Smooth muscle cell (in vitro differentiated cells): ENCODE measurements at regions not wholly inside any gene's neighbourhood (a gene's known extent, or its start where the extent isn't known, plus 50 kb on each side); places are given as distances from the start of the nearest gene placed in this dataset.

Source experiments
- DNase-seq: peaks from one replicate; lab custom pipeline; 2025; ENCODE audit not compliant: unreplicated experiment; lab: John Stamatoyannopoulos, UW
- H2AFZ ChIP-seq: fragments of 200-600 bp; sonication (generic); 2 replicates; pipeline ENCODE4 v1.6.0; 2016; ENCODE audit warnings: antibody characterized with exemption, low read depth, mild to moderate bottlenecking
- H3F3A ChIP-seq: fragments of 200-600 bp; sonication (generic); 2 replicates; pipeline ENCODE4 v1.6.0; 2017; ENCODE audit warnings: antibody characterized with exemption, low read depth
- H3K27ac ChIP-seq: fragments of 200-600 bp; sonication (generic); 2 replicates; pipeline ENCODE4 v1.5.1; 2016; ENCODE audit warnings: low read depth, mild to moderate bottlenecking
- H3K27me3 ChIP-seq: fragments of 200-600 bp; sonication (generic); 2 replicates; pipeline ENCODE4 v1.6.1; 2016; ENCODE audit warnings: low read depth, mild to moderate bottlenecking
- H3K36me3 ChIP-seq: fragments of 200-600 bp; sonication (generic); 2 replicates; pipeline ENCODE4 v1.5.1; 2016; ENCODE audit warnings: low read depth
- H3K4me1 ChIP-seq: fragments of 200-600 bp; sonication (generic); 2 replicates; pipeline ENCODE4 v1.5.1; 2016; ENCODE audit warnings: low read depth
- H3K4me2 ChIP-seq: fragments of 200-600 bp; sonication (generic); 2 replicates; pipeline ENCODE4 v1.6.0; 2016; ENCODE audit warnings: mild to moderate bottlenecking
- H3K4me3 ChIP-seq: fragments of 200-600 bp; sonication (generic); 2 replicates; pipeline ENCODE4 v1.5.1; 2016; ENCODE audit warnings: mild to moderate bottlenecking
- H3K79me2 ChIP-seq: fragments of 200-600 bp; sonication (generic); 2 replicates; pipeline ENCODE4 v1.6.0; 2016; ENCODE audit warnings: low read depth, mild to moderate bottlenecking
- H3K9ac ChIP-seq: fragments of 200-600 bp; sonication (generic); 2 replicates; pipeline ENCODE4 v1.6.0; 2016; ENCODE audit warnings: low read depth
- H3K9me3 ChIP-seq: fragments of 200-600 bp; sonication (generic); replicated peaks from 2 replicates; pipeline ENCODE4 v1.5.1; 2016; ENCODE audit warnings: low read depth
- H4K20me1 ChIP-seq: fragments of 200-600 bp; sonication (generic); 2 replicates; pipeline ENCODE4 v1.6.0; 2016; ENCODE audit warnings: low read depth
- CTCF ChIP-seq: fragments of 200-600 bp; sonication (generic); IDR thresholded peaks from 2 replicates; pipeline ENCODE4 v1.5.1; 2017; ENCODE audit warnings: borderline replicate concordance, mild to moderate bottlenecking, antibody characterized with exemption; ENCODE audit not compliant: insufficient read depth, poor library complexity, severe bottlenecking
- WGBS: methylation state at CpG from one replicate; pipeline ENCODE4 v1.1.7; 2016; ENCODE audit warnings: low lambda C conversion rate; 5-methylcytosine and 5-hydroxymethylcytosine counted together

DNA sequence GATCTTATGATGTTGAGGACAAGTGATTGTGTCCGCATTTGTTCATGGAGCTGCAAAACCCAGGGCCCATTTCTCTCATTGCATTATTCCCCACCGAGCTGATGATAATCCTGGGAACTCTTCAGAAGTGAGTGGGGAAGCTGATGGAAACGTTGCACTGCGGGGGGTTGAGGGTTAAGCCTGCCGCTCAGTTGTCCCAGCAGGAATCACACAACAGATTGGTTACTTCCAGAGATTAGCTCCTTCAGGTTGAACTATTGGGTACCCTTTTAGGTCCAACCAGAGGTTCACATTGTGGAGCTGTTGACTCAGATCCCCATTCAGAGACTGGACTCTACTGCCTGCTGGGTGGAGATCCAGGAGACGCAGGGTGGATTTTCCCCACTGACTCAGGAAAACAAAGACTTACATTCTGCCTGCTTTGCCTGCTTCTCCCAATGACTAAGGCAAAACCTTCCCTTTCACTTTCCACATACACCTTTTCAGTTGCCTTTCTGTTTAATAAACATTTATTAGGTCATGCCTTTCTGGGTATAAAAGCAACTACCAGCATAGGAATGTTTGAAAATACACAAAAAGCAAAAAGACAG is 286.4 kb downstream of the TXNL1 start:
- H3K27ac ChIP-seq, result no peak overlapping the region
- TF ChIP-seq CTCF, result no peak
- 71% methylated on average over 6 of the region's 6 CpGs for WGBS

GRCh38 chr18:56337507-56337906 is 300.9 kb downstream of the TXNL1 start:
- no peak overlapping the region for H2AFZ ChIP-seq
- no peaks in the 10 kb centered on the region for H3K79me2 ChIP-seq
- no peak for DNase-seq
- no peaks in the 10 kb centered on the region for H3F3A ChIP-seq
- H3K27ac ChIP-seq, result no peak overlapping the region
- H3K4me3 ChIP-seq, result no peak overlapping the region
- no peaks in the 10 kb centered on the region for H3K27me3 ChIP-seq
- H3K4me2 ChIP-seq, result no peak overlapping the region
- TF ChIP-seq CTCF, result no peak
- no peaks in the 10 kb centered on the region for H3K4me1 ChIP-seq
- no peak overlapping the region for H3K9ac ChIP-seq
- 90% methylated on average over 4 of the region's 4 CpGs for WGBS
- H3K9me3 ChIP-seq, result no peaks in the 10 kb centered on the region
- no peaks in the 10 kb centered on the region for H3K36me3 ChIP-seq
- H4K20me1 ChIP-seq, result no peaks in the 10 kb centered on the region

More for the DNA sequence above, 286.4 kb downstream of the TXNL1 start:
- Histone ChIP-seq H3K36me3 (no peaks in the 10 kb centered on the region), H2AFZ (no peak overlapping the region), H3K27me3 (no peaks in the 10 kb centered on the region), H3F3A (no peaks in the 10 kb centered on the region), H3K4me1 (peaks cover 6% of the 10 kb centered on the region), H3K79me2 (no peaks in the 10 kb centered on the region), H3K9me3 (no peaks in the 10 kb centered on the region), H4K20me1 (no peaks in the 10 kb centered on the region), H3K9ac (no peak overlapping the region), H3K4me3 (no peak overlapping the region), H3K4me2 (no peak overlapping the region)
- DNase-seq, result no peak

DNA sequence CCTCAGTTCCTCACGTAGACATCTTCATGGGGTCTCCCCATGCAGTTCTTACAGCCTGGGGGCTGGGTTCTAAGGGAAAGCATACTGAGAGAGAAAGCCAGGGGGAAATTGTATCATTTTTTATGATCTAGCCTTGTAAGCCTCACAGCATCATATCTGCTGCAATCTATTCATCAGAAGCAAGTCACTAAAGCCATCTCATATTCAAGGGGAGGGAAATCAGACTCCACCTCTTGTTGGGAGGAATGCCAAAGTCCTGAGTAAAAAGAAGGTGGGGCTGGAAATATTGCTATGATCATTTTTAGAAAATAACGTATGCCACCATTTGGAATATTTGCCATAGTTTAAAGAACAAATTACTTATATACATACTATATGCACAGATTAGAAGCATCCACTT is 304.6 kb downstream of the TXNL1 start:
- H3K9me3 ChIP-seq, result no peaks in the 10 kb centered on the region
- no peaks in the 10 kb centered on the region for H3F3A ChIP-seq
- H3K4me2 ChIP-seq, result no peak overlapping the region
- no peaks in the 10 kb centered on the region for H3K4me1 ChIP-seq
- H2AFZ ChIP-seq, result no peak overlapping the region
- H3K27me3 ChIP-seq, result no peaks in the 10 kb centered on the region
- H3K9ac ChIP-seq, result no peak overlapping the region
- no peak for TF ChIP-seq CTCF
- no peak overlapping the region for H3K4me3 ChIP-seq
- H3K36me3 ChIP-seq, result no peaks in the 10 kb centered on the region
- DNase-seq, result no peak
- 89% methylated on average over 2 of the region's 2 CpGs for WGBS
- H4K20me1 ChIP-seq, result no peaks in the 10 kb centered on the region
- no peaks in the 10 kb centered on the region for H3K79me2 ChIP-seq
- no peak overlapping the region for H3K27ac ChIP-seq

DNA sequence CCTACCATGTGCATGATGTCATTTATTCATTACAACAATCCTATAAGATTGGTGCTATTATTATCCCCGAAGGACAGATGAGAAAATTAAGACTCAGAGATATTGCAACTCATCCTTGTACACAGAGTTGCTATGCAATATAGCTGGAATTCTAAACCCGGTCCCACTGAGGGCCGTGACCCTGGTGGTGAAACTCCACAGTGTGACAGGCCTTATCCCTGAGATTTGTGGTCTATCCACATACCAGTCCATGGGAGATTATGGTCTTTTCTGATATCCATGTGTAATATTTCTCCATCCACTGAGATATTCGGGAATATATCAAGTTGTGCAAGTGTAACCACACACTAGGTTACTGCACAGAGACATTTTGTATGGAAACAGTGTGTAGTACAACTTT is 305.2 kb downstream of the TXNL1 start:
- Histone ChIP-seq H3K9ac (no peak overlapping the region), H3K27me3 (no peaks in the 10 kb centered on the region), H3K9me3 (no peaks in the 10 kb centered on the region), H3K36me3 (no peaks in the 10 kb centered on the region), H3K27ac (no peak overlapping the region), H2AFZ (no peak overlapping the region), H3K79me2 (no peaks in the 10 kb centered on the region), H3K4me3 (no peak overlapping the region), H4K20me1 (no peaks in the 10 kb centered on the region), H3F3A (no peaks in the 10 kb centered on the region), H3K4me1 (no peaks in the 10 kb centered on the region), H3K4me2 (no peak overlapping the region)
- no peak for TF ChIP-seq CTCF
- 30% methylated on average over 4 of the region's 4 CpGs for WGBS
- no peak for DNase-seq
